Esophagus mucosa (tissue), 1 donor: ENCODE measurements at regions not wholly inside any gene's neighbourhood (a gene's known extent, or its start where the extent isn't known, plus 50 kb on each side); places are given as distances from the start of the nearest gene placed in this dataset.

Experiments used
- ATAC-seq: fragments of 200-7000 bp; cut with Tn5 transposase; one replicate; pipeline ENCODE4 v1.9.1; 2020
- donor health status: DM: yes; HTN: yes; CAD: no.

DNA sequence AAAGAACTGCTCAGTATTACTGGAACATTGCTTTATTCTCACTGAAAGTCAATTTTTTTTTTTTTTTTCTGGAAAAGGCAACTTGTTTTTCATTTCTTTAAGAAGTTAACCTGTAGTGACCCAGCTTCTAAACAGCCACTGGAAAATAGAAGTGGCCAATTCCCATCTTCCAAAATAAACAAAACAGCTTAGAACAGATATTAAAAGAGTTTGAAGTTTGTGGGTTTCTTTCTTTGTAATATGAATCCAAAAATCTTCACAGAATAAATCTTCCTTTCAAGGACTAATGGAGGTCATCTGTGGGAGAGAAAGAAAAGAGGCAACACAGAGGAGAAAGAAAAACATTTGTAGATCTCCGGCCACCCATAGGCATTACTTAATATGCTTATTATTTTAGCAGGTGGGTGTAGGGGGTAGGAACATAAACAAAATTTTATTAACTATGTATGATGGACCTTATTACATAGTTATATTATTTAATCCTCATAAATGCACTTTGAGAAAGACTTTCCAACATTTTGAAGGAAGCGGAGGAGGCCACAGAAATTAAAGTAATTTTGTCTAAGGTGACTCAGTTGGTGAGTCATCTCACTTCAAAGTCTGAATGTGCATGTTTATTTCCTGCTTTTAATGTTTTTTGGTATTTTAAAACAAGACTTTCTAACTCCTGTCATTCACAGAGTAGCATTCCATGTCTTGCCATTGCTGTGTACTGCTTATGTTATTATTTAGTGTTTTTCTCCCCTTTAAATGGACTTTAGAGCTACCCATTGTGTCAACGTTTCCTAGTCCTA is 1791.8 kb upstream of the WWC1 start:
- ATAC-seq: no peak

DNA sequence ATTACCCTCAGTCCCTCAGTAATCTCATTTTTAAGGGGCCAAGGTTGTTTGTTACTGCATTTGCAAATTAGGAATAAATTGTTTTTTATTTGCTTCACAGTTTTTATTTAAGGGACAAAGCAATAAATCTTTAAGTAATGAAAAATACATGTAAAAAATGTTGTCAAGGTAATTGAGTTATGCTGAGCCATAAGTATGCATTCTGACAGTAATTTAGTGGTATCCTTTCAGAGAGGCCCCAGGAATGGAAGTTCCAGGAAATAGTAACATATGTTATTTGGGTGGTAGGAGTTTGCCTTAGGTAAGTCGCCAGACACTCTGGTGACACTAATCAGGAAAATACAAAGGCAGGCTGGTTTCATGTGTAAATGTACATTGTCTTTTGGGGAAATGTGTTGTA is 1787.9 kb upstream of the WWC1 start:
- ATAC-seq: no peak

GRCh38 chr5:166505067-166505466 is 1786.4 kb upstream of the WWC1 start:
- ATAC-seq: no peak

GRCh38 chr5:166505544-166505943 is 1785.9 kb upstream of the WWC1 start:
- ATAC-seq: no peak

DNA sequence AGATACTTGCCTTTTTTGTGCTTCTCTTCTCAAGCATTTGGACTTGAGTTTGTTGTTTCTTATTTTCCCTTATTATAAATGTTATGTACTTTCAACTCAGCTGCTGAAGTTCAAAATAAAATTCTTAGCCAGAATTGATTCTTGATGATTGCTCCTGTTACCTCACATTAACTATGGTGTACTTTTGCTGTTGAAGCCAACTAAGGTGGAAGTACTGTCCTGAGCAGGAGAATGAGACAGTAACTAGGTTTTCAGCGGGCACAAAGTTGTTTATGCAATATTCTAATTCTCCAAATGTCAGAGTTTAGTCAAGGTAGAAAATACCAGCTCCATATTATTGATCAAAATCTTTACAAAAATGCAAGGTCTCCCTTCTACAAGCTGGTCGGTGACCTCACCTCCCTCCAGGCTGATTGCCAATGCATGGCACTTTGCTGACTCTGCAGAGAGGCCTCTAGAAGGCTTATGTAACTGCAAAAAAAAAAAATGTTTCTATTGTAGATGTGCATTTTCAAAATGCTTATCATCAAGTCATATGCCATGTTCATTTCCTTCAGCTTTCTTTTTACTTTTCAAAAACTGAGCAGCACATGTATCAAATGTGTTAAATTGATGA is 1783.5 kb upstream of the WWC1 start:
- ATAC-seq: no peak

GRCh38 chr5:166509085-166509484 is 1782.4 kb upstream of the WWC1 start:
- ATAC-seq: no peak

GRCh38 chr5:166517976-166518375 is 1773.5 kb upstream of the WWC1 start:
- no peak for ATAC-seq

DNA sequence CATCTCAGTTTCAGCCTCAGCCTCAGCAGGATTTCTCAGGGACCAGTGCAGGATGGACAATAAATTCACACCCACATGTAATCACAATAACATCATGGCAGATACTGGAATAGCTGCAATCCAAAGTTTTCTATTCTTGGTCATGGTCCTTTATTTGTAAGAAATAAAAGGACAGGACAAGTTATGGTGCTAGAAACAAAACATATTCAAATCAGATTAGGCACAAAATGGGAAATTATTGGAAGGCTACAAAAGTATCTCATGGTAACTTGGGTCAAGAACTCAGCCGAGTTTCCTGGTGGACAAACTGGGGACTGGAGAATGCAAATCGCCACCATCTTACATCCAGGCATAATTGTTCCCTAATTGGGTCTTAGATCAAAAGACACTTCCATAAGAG is 1768.2 kb upstream of the WWC1 start:
- ATAC-seq: no peak

GRCh38 chr5:166529200-166529599 is 1762.2 kb upstream of the WWC1 start:
- no peak for ATAC-seq

- ATAC-seq: no peak
Observed at GRCh38 chr5:166532456-166533220, 1758.8 kb upstream of the WWC1 start.

DNA sequence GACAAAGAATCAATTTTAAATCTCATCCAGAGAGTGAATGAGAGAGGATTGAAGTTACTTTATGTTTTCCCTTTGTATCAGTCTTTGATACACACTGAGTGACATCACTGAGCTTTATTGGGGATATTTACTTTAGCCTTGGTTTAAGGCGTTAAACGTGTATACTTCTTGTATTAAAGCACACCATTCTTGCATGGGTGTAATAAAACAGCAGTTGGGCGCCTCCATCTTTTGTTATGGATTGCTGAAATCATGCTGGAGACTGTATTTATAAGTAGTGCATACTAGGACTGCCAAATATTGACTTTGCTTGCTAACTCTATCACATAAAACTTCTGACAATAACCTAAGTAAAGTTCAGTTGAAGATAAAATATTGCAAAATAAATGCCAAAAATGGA is 1755.8 kb upstream of the WWC1 start:
- ATAC-seq: no peak

- ATAC-seq: no peak
Observed at GRCh38 chr5:166540156-166540555, 1751.3 kb upstream of the WWC1 start.

- ATAC-seq: no peak
Observed at GRCh38 chr5:166551384-166551783, 1740.1 kb upstream of the WWC1 start.

GRCh38 chr5:166553778-166554177 is 1737.7 kb upstream of the WWC1 start:
- ATAC-seq: no peak

- ATAC-seq: no peak
Observed at GRCh38 chr5:166561759-166562158, 1729.7 kb upstream of the WWC1 start.

DNA sequence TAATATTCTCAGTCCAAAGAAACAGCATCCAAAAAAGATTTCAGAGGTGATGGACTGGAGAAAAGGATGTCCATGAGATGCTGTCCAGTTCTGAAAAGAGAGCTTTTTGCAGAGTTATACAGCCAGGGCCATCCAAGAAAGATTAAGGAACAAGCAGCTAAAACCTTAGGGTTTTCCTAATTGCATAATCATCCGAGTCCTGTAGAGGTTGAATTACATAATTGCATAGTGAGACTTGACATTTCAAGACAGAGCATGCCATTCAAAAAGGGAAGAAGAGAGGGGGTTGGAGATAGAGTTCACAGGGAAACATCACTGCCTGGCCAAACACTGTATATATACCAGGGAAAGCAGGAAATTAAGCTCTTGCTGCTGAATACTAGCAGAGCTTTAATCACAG is 1729.2 kb upstream of the WWC1 start:
- ATAC-seq: no peak

DNA sequence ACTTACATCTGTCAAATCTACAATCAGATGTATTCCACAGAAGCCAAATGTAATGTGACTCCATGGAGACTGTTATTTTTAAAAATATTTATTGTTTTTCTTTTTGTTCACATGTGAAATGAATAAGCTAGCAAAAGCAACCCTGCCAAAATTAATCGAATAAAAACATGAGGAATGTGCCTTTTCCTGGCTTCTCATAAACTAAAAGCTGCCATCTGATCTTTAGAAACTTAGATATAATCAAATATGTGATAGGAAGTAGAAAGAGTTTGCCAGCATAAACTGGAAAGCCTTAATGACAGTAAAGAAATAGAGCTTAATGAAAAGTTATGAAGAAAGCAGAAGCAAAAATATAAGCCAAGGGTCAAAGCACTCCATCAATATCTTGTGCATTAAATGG is 1724.7 kb upstream of the WWC1 start:
- no peak for ATAC-seq

GRCh38 chr5:166570865-166571264 is 1720.6 kb upstream of the WWC1 start:
- ATAC-seq: no peak

DNA sequence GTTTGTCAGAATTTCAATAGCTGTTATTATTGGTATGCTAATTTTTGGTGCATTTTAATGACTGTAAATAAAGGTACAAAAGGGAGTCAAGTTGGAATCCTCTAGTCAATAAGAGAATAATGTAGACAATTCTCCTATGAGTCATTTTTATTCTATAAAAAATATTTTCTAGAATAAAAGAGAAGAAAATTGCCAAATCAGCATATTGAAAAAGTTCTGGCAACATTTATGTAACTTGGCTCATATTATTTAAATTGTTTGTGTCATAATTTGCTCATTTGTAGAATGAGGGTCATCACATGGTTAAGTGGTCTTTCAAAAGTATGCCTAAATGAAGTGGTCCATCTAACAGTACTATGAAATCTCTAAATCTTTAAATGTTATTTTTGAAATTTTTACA is 1719.8 kb upstream of the WWC1 start:
- no peak for ATAC-seq

GRCh38 chr5:166576323-166576722 is 1715.1 kb upstream of the WWC1 start:
- no peak for ATAC-seq

DNA sequence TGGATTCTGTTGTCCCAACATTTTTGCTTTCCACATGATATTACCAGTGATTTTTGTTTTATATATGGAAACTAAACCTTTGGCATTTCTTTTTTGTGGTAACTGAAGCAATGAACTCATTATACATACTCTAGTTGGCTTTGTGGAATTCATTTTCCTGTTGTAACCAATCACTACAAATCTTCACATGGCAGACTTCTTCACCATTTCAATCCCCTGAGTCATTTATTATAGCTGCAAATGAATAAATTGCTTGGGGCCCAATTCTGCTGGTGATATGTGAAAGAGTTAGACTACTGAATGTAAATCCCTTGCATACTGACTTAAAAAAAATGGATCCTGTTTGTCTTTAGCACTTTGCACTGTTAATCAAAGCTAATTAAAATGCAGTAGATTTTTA is 1709.6 kb upstream of the WWC1 start:
- ATAC-seq: no peak

DNA sequence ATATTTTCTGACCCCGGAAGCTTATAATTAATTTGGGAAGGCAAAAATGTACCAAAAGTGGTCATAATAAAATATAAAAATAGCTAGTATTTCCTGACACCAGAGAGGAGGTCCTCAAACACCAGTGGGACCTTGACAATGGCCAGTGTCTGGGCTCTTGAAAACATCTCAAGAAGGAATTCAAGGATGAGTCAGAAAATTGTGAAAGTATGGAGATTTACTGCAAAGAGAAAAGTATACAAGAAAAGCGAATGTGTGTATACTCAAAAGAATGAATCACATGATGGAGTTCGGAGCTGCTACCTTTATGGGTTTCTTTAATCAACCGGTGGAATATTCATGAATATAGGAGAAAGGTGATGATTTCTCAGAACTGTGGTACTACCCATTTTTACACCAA is 1709.0 kb upstream of the WWC1 start:
- ATAC-seq: no peak

DNA sequence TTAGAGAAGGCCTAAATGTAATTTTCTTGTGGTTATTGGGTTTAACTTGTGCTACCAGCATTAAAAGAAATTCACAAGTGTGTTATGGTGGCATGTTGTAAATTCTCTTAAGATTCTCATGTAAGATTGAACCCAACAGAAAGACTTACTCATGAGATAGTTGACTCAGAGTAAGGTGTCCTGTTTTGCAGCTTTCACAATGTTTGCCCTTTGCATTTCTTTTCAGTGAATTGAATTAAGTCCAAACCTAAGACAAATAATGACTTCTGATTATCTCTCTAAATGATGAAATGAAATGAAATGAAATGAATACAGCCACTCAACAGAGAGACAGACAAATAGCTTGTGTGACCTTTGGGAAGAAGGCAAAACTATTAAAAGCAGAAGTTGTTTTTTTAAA is 1696.9 kb upstream of the WWC1 start:
- no peak for ATAC-seq
